HCT116 (cell line): ENCODE measurements at regions not wholly inside any gene's neighbourhood (a gene's known extent, or its start where the extent isn't known, plus 50 kb on each side); places are given as distances from the start of the nearest gene placed in this dataset.

ENCODE experiments used
- SRF ChIP-seq: IDR thresholded peaks from 2 replicates; pipeline ENCODE4 v1.6.1; 2012; ENCODE audit warnings: low read depth
- TF ChIP-seq, protein P1 (sequence below), 3 experiments: fragments of 200-600 bp in 1 of 3; sonication (generic) in 1 of 3; IDR thresholded peaks in 2 of 3; conservative IDR thresholded peaks in 1 of 3; 2 replicates each; pipeline ENCODE4 v1.5.1; 2012 to 2017; ENCODE audit warnings: low read depth in 2 of 3, low read length in 2 of 3, antibody characterized with exemption in 1 of 3, borderline replicate concordance in 1 of 3, control low read depth in 1 of 3, mild to moderate bottlenecking in 1 of 3, mixed read lengths in 1 of 3, mixed run types in 1 of 3, moderate library complexity in 1 of 3; ENCODE audit not compliant: insufficient read depth in 1 of 3

DNA sequence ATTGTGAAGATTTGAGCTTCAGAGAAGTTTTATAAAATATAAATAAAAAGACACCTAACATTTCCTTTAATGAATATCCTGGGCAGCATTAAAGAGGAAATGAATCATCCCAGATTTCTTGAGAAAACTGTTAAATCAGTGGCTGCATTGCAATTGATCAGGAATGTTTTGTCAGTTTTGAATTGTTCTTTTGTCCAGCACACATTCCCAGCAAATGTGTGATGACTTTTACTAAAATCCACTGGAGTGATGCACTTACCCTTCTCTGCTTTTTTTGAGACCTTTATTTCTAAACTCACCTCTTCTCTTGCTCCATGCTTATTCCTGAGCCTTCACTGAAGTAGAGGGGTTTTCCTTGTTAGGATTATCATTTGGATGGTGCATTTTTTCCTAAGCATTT lies 1307.2 kb downstream of the CDH8 start:
- TF ChIP-seq, protein P1, sequence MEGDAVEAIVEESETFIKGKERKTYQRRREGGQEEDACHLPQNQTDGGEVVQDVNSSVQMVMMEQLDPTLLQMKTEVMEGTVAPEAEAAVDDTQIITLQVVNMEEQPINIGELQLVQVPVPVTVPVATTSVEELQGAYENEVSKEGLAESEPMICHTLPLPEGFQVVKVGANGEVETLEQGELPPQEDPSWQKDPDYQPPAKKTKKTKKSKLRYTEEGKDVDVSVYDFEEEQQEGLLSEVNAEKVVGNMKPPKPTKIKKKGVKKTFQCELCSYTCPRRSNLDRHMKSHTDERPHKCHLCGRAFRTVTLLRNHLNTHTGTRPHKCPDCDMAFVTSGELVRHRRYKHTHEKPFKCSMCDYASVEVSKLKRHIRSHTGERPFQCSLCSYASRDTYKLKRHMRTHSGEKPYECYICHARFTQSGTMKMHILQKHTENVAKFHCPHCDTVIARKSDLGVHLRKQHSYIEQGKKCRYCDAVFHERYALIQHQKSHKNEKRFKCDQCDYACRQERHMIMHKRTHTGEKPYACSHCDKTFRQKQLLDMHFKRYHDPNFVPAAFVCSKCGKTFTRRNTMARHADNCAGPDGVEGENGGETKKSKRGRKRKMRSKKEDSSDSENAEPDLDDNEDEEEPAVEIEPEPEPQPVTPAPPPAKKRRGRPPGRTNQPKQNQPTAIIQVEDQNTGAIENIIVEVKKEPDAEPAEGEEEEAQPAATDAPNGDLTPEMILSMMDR (IDR thresholded peaks at IDR 0.05 in 2 of 3, conservative IDR thresholded peaks at IDR 0.05 in 1 of 3; ENCODE audit: borderline replicate concordance in 1 of 3, insufficient read depth in 1 of 3, low read depth in 2 of 3, low read length in 2 of 3) = no peak
- TF ChIP-seq SRF = no peak
